ENCODE measurements at regions not wholly inside any gene's neighbourhood (a gene's known extent, or its start where the extent isn't known, plus 50 kb on each side); places are given as distances from the start of the nearest gene placed in this dataset.

DNA sequence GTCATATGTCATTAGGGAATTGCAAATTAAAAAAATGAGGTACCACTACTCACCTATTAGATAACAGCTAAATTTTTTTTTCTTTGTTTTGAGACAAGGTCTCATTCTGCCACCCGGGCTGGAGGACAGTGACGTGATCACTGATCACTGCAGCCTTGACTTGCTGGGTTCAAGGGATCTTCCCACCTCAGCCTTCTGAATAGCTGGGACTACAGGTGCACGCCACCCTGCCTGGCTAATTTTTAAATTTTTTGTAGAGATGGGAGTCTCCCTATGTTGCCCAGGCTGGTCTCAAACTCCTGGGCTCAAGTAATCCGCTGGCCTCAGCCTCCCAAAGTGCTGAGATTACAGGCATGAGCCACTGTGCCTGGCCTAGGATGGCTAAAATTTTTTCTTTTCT, 57.1 kb upstream of the NCOA3 start:
- TF ChIP-seq SUZ12 (IDR thresholded peaks at IDR 0.05; ENCODE audit: extremely low read depth, insufficient read depth, insufficient read length) (no peak), ZNF274 (IDR thresholded peaks at IDR 0.05; ENCODE audit: low read depth, low read length) (no peak), YY1 (IDR thresholded peaks at IDR 0.05; ENCODE audit: insufficient read depth, insufficient read length) (no peak)
